WTC11 (cell line): ENCODE measurements at regions not wholly inside any gene's neighbourhood (a gene's known extent, or its start where the extent isn't known, plus 50 kb on each side); places are given as distances from the start of the nearest gene placed in this dataset.

Source experiments
- ATAC-seq: fragments of 200-7000 bp; cut with Tn5 transposase; 2 replicates; pipeline ENCODE4 v1.10.0; 2021; ENCODE audit warnings: mild to moderate bottlenecking, moderate library complexity
- CTCF ChIA-PET: fragments of 300-600 bp; sonication (Branson Sonifier 250); formaldehyde crosslinking; loops from one replicate; lab custom pipeline; 2021; ENCODE audit warnings: antibody characterized with exemption; lab: Charles Lee
- POLR2A ChIA-PET: fragments of 350-600 bp; sonication (Branson Sonifier 250); formaldehyde crosslinking; loops from one replicate; lab custom pipeline; 2021; ENCODE audit warnings: antibody characterized with exemption; lab: Charles Lee
- DNase-seq: peaks from one replicate; pipeline ENCODE4 v3.0.0; 2021; ENCODE audit warnings: low spot score
- H3K27ac Mint-ChIP-seq: 2 replicates; pipeline ENCODE4 v1.8.0; 2021; ENCODE audit warnings: mixed read lengths
- H3K27me3 Mint-ChIP-seq: 2 replicates; pipeline ENCODE4 v1.8.0; 2021; ENCODE audit warnings: low read depth, mild to moderate bottlenecking, moderate library complexity, mixed read lengths
- H3K36me3 Mint-ChIP-seq: 2 replicates; pipeline ENCODE4 v1.8.0; 2021; ENCODE audit warnings: mixed read lengths
- H3K4me1 Mint-ChIP-seq: 2 replicates; pipeline ENCODE4 v1.8.0; 2022; ENCODE audit warnings: mixed read lengths
- H3K4me3 Mint-ChIP-seq: 2 replicates; pipeline ENCODE4 v1.8.0; 2021; ENCODE audit warnings: mild to moderate bottlenecking, moderate library complexity, mixed read lengths
- H3K9me3 Mint-ChIP-seq: 2 replicates; pipeline ENCODE4 v1.8.0; 2021; ENCODE audit warnings: mixed read lengths
- CBFB ChIP-seq: sonication (generic); formaldehyde crosslinking; IDR thresholded peaks from 2 replicates; pipeline ENCODE4 v1.8.1; 2022; ENCODE audit warnings: mild to moderate bottlenecking, low read depth, missing genetic modification reagents
- JUN ChIP-seq: sonication (generic); formaldehyde crosslinking; IDR thresholded peaks from 2 replicates; pipeline ENCODE4 v1.8.0; 2023; ENCODE audit warnings: mild to moderate bottlenecking, missing genetic modification reagents
- MXD4 ChIP-seq: fragments of 250-450 bp; sonication (Bioruptor Pico); IDR thresholded peaks from 2 replicates; pipeline ENCODE4 v1.8.0; 2021; ENCODE audit warnings: mild to moderate bottlenecking, moderate library complexity, borderline replicate concordance
- PRRX2 ChIP-seq: fragments of 250-450 bp; sonication (Bioruptor Pico); IDR thresholded peaks from 2 replicates; pipeline ENCODE4 v1.8.0; 2021; ENCODE audit warnings: mild to moderate bottlenecking
- TEAD4 ChIP-seq: sonication (generic); formaldehyde crosslinking; IDR thresholded peaks from 2 replicates; pipeline ENCODE4 v1.8.0; 2022; ENCODE audit warnings: mild to moderate bottlenecking, missing genetic modification reagents
- ZNF138 ChIP-seq: sonication (generic); formaldehyde crosslinking; conservative IDR thresholded peaks from 2 replicates; pipeline ENCODE4 v1.8.1; 2022; ENCODE audit warnings: mild to moderate bottlenecking, moderate library complexity, missing genetic modification reagents
- ZNF263 ChIP-seq: sonication (generic); formaldehyde crosslinking; IDR thresholded peaks from 2 replicates; pipeline ENCODE4 v1.8.1; 2022; ENCODE audit warnings: low read depth, mild to moderate bottlenecking, moderate library complexity, missing genetic modification reagents
- ZNF317 ChIP-seq: sonication (generic); formaldehyde crosslinking; IDR thresholded peaks from 2 replicates; pipeline ENCODE4 v1.8.1; 2023; ENCODE audit warnings: low read depth, mild to moderate bottlenecking, moderate library complexity, missing genetic modification reagents, borderline replicate concordance
- TF ChIP-seq, protein P1 (sequence below): fragments of 250-450 bp; sonication (Bioruptor Pico); IDR thresholded peaks from 2 replicates; pipeline ENCODE4 v1.9.0; 2021; ENCODE audit warnings: mild to moderate bottlenecking
- TF ChIP-seq, protein P2 (sequence below): sonication (generic); formaldehyde crosslinking; IDR thresholded peaks from 2 replicates; pipeline ENCODE4 v1.8.1; 2022; ENCODE audit warnings: mild to moderate bottlenecking, missing genetic modification reagents, moderate library complexity, borderline replicate concordance
- TF ChIP-seq, protein P3 (sequence below): fragments of 200-600 bp; IDR thresholded peaks from 2 replicates; pipeline ENCODE4 v1.8.0; 2022; ENCODE audit warnings: antibody characterized with exemption
- TF ChIP-seq, protein P4 (sequence below): sonication (generic); formaldehyde crosslinking; IDR thresholded peaks from 2 replicates; pipeline ENCODE4 v1.8.0; 2022; ENCODE audit warnings: mild to moderate bottlenecking, missing genetic modification reagents
- TF ChIP-seq, protein P5 (sequence below): sonication (generic); formaldehyde crosslinking; IDR thresholded peaks from 2 replicates; pipeline ENCODE4 v1.8.1; 2023; ENCODE audit warnings: mild to moderate bottlenecking, moderate library complexity, missing genetic modification reagents
- TF ChIP-seq, protein P6 (sequence below): sonication (generic); formaldehyde crosslinking; IDR thresholded peaks from 2 replicates; pipeline ENCODE4 v1.8.0; 2022; ENCODE audit warnings: mild to moderate bottlenecking, missing genetic modification reagents
- TF ChIP-seq, protein P7 (sequence below): sonication (generic); formaldehyde crosslinking; IDR thresholded peaks from 2 replicates; pipeline ENCODE4 v1.8.1; 2022; ENCODE audit warnings: low read depth, missing genetic modification reagents, borderline replicate concordance

DNA sequence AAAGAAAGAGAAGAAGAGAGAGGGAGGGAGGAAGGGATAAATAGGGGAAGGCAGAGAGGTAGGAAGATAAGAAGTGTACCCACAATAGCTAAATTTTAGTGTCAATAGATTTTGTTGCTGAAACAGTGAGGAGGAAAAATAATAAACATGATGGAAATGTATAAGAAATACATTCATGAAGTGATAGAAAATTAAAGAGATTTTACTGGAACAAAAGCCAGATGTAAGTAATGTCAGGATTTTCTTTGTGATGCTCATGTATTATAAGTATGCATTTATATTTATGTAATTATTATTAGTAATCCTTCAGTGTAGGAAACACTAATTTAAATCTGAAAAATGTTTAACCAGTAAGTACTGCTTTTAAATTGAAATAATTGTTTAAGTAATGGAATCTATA, 1125.2 kb upstream of the FANCL start (continued):
- TF ChIP-seq, protein P1, sequence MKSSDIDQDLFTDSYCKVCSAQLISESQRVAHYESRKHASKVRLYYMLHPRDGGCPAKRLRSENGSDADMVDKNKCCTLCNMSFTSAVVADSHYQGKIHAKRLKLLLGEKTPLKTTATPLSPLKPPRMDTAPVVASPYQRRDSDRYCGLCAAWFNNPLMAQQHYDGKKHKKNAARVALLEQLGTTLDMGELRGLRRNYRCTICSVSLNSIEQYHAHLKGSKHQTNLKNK (CRISPR knock-in tag): no peak
- TF ChIP-seq, protein P2, sequence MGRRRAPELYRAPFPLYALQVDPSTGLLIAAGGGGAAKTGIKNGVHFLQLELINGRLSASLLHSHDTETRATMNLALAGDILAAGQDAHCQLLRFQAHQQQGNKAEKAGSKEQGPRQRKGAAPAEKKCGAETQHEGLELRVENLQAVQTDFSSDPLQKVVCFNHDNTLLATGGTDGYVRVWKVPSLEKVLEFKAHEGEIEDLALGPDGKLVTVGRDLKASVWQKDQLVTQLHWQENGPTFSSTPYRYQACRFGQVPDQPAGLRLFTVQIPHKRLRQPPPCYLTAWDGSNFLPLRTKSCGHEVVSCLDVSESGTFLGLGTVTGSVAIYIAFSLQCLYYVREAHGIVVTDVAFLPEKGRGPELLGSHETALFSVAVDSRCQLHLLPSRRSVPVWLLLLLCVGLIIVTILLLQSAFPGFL: no peak
- TF ChIP-seq MXD4: no peak
- no peak for TF ChIP-seq PRRX2 (CRISPR knock-in tag)
- TF ChIP-seq, protein P3, sequence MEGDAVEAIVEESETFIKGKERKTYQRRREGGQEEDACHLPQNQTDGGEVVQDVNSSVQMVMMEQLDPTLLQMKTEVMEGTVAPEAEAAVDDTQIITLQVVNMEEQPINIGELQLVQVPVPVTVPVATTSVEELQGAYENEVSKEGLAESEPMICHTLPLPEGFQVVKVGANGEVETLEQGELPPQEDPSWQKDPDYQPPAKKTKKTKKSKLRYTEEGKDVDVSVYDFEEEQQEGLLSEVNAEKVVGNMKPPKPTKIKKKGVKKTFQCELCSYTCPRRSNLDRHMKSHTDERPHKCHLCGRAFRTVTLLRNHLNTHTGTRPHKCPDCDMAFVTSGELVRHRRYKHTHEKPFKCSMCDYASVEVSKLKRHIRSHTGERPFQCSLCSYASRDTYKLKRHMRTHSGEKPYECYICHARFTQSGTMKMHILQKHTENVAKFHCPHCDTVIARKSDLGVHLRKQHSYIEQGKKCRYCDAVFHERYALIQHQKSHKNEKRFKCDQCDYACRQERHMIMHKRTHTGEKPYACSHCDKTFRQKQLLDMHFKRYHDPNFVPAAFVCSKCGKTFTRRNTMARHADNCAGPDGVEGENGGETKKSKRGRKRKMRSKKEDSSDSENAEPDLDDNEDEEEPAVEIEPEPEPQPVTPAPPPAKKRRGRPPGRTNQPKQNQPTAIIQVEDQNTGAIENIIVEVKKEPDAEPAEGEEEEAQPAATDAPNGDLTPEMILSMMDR: no peak
- TF ChIP-seq ZNF263: no peak
- TF ChIP-seq, all 79 proteins: peak for 0

DNA sequence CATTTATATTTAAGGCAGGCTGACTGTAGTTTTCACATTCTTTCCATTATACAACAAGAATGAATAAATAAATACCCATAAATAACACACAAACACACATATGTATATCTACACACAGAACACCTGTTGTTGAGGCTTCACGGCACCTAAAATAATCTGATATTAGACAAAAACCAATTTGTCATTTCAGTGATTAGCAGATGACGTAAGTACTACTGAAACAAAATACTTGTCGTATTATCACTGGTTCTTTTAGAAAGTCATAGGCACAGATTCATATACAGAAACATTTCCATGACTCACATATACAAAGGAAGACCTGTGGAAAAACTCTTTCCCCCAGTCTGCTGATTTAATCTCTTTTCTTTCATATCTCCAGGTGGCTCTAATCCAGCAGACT, 1113.4 kb upstream of the FANCL start:
- DNase-seq (no peak), ATAC-seq (no peak)
- Mint-ChIP-seq H3K4me1 (no peaks in the 10 kb centered on the region), H3K27me3 (no peaks in the 10 kb centered on the region), H3K27ac (no peak overlapping the region), H3K36me3 (peaks cover 12% of the 10 kb centered on the region), H3K9me3 (peaks cover 16% of the 10 kb centered on the region), H3K4me3 (no peak overlapping the region)
- TF ChIP-seq, protein P4, sequence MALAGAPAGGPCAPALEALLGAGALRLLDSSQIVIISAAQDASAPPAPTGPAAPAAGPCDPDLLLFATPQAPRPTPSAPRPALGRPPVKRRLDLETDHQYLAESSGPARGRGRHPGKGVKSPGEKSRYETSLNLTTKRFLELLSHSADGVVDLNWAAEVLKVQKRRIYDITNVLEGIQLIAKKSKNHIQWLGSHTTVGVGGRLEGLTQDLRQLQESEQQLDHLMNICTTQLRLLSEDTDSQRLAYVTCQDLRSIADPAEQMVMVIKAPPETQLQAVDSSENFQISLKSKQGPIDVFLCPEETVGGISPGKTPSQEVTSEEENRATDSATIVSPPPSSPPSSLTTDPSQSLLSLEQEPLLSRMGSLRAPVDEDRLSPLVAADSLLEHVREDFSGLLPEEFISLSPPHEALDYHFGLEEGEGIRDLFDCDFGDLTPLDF (CRISPR knock-in tag): no peak
- TF ChIP-seq CBFB (CRISPR knock-in tag): no peak
- TF ChIP-seq, protein P5, sequence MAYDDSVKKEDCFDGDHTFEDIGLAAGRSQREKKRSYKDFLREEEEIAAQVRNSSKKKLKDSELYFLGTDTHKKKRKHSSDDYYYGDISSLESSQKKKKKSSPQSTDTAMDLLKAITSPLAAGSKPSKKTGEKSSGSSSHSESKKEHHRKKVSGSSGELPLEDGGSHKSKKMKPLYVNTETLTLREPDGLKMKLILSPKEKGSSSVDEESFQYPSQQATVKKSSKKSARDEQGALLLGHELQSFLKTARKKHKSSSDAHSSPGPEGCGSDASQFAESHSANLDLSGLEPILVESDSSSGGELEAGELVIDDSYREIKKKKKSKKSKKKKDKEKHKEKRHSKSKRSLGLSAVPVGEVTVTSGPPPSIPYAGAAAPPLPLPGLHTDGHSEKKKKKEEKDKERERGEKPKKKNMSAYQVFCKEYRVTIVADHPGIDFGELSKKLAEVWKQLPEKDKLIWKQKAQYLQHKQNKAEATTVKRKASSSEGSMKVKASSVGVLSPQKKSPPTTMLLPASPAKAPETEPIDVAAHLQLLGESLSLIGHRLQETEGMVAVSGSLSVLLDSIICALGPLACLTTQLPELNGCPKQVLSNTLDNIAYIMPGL (CRISPR knock-in tag): no peak
- no peak for TF ChIP-seq ZNF317 (CRISPR knock-in tag)
- TF ChIP-seq TEAD4 (CRISPR knock-in tag): no peak
- TF ChIP-seq, protein P6, sequence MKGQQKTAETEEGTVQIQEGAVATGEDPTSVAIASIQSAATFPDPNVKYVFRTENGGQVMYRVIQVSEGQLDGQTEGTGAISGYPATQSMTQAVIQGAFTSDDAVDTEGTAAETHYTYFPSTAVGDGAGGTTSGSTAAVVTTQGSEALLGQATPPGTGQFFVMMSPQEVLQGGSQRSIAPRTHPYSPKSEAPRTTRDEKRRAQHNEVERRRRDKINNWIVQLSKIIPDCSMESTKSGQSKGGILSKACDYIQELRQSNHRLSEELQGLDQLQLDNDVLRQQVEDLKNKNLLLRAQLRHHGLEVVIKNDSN (CRISPR knock-in tag): no peak
- TF ChIP-seq, protein P7, sequence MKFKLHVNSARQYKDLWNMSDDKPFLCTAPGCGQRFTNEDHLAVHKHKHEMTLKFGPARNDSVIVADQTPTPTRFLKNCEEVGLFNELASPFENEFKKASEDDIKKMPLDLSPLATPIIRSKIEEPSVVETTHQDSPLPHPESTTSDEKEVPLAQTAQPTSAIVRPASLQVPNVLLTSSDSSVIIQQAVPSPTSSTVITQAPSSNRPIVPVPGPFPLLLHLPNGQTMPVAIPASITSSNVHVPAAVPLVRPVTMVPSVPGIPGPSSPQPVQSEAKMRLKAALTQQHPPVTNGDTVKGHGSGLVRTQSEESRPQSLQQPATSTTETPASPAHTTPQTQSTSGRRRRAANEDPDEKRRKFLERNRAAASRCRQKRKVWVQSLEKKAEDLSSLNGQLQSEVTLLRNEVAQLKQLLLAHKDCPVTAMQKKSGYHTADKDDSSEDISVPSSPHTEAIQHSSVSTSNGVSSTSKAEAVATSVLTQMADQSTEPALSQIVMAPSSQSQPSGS: no peak
- TF ChIP-seq ZNF138 (CRISPR knock-in tag): no peak
- TF ChIP-seq JUN (CRISPR knock-in tag): no peak
- ChIA-PET CTCF (no interaction called here), POLR2A (no interaction called here)
